ENCODE measurements at regions not wholly inside any gene's neighbourhood (a gene's known extent, or its start where the extent isn't known, plus 50 kb on each side); places are given as distances from the start of the nearest gene placed in this dataset.

DNA sequence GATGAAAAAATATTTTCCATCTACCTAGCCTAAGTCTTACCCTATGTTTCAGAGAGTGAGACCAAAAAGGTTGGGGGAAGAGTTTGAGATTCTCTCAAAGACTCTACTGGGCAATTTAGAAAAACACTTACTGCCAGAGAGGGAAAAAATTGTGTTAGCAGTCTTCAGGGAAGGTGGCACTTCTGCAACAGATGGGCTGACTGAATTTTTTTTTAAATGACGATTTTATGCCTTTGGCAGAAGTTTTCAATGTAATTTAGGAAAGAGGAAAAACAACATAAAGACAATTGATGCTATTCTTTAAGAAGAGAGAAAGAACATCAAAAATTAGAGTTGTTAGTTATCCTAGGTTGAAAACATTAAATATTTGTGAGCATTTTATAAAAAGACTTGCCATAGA, 1894.5 kb upstream of the PIK3C3 start:
- no peak overlapping the region for H3K27ac ChIP-seq
- CTCF ChIA-PET, result no interaction called here
- POLR2A ChIA-PET (ENCODE audit: low non-redundant PET), result no interaction called here
- TF ChIP-seq, protein P1, sequence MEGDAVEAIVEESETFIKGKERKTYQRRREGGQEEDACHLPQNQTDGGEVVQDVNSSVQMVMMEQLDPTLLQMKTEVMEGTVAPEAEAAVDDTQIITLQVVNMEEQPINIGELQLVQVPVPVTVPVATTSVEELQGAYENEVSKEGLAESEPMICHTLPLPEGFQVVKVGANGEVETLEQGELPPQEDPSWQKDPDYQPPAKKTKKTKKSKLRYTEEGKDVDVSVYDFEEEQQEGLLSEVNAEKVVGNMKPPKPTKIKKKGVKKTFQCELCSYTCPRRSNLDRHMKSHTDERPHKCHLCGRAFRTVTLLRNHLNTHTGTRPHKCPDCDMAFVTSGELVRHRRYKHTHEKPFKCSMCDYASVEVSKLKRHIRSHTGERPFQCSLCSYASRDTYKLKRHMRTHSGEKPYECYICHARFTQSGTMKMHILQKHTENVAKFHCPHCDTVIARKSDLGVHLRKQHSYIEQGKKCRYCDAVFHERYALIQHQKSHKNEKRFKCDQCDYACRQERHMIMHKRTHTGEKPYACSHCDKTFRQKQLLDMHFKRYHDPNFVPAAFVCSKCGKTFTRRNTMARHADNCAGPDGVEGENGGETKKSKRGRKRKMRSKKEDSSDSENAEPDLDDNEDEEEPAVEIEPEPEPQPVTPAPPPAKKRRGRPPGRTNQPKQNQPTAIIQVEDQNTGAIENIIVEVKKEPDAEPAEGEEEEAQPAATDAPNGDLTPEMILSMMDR (conservative IDR thresholded peaks at IDR 0.05; ENCODE audit: low read depth), result no peak
- no peak for DNase-seq (ENCODE audit: low spot score)

DNA sequence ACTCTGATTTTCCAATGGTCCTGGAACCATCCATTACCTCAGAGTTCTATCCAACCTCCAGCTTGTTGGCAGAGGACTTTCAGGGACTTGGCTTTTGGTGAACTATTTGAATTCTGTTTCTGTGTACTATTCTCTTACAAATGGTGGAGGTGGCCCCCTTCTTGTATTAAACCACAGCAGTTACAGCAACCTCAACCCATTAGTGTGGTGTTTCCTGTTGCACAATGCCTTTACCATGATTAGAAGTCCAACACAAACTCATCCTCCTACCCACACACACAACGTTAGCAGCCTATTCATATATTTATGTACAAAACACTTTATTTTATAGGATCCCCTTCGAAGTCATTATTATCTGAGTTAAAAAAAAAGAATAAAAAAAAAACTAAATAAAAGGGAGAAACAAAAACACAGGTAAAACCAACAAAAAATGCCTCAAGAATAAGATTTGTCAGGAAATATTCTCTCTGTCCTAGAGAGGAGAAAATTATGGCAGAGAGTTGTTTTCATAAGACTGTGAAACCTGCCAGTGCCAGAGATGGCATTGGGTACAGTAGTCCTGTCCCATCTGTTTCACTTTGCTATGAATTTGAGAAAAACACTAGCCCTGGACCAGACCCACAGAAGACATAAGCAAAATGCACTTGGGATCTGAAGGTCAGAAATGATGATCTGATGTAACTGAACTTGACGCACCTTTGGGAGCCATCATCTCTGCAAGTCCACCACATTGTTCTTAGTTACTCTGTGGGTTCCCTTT, 1896.0 kb upstream of the PIK3C3 start:
- TF ChIP-seq, protein P1 (conservative IDR thresholded peaks at IDR 0.05; ENCODE audit: low read depth), result no peak

DNA sequence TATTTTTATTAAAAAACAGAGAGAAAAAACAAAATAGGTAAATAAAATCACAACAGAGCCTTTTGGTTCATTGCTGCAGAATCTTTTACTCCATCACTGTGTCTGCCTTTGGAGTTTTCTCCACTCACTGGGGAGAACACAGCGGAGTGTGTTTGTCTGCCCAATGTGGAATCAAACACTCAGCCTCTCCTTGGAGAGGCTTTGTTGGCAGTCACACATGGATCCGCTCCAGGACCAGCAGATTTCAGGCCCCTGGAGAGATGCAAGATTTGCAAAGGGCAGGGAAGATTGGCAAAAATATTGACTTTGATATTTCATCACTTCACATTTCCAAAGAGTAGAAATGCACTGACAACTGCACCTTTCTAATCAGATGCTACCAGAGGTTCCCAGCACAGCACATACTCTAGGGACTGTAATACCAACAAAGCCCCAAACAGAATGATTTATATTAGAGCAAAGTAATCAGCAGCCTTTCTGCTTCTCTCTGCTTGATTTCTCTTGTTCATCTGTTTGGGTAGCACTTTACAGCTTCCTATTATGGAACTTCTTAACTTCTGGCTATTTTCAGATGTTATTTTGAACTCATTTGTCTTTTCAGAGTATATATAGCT, 1898.8 kb upstream of the PIK3C3 start:
- CTCF ChIA-PET, result no interaction called here

More for the DNA sequence above, 1896.0 kb upstream of the PIK3C3 start:
- POLR2A ChIA-PET (ENCODE audit: low non-redundant PET), result no interaction called here
- H3K27ac ChIP-seq, result no peak overlapping the region
- no peak for DNase-seq (ENCODE audit: low spot score)
- CTCF ChIA-PET, result no interaction called here

DNA sequence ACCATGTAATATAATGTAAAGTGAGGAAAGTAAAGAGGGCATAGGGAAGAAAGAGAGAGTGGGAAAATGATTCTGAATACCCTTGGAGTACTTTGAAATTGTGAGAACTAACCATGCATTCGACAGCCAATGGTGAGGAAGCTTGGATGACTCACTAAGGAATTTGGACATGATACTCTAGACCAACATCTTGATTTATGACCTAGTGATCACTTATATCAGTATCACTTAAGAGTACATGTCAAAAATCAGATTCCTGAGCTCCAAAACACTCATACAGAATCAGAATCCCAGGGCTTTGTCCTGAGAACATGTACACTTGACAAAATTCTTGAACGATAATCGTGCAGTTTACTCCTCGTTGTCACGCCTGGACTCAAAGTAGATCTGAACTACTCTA, 1899.8 kb upstream of the PIK3C3 start:
- ChIA-PET POLR2A (ENCODE audit: low non-redundant PET) (no interaction called here), CTCF (no interaction called here)
- H3K27ac ChIP-seq, result no peak overlapping the region
- DNase-seq (ENCODE audit: low spot score), result peak; percentile 4
- TF ChIP-seq, protein P1 (conservative IDR thresholded peaks at IDR 0.05; ENCODE audit: low read depth), result no peak

More for the DNA sequence above, 1898.8 kb upstream of the PIK3C3 start:
- no peak overlapping the region for H3K27ac ChIP-seq
- TF ChIP-seq, protein P1 (conservative IDR thresholded peaks at IDR 0.05; ENCODE audit: low read depth), result no peak
- DNase-seq (ENCODE audit: low spot score), result no peak
- POLR2A ChIA-PET (ENCODE audit: low non-redundant PET), result no interaction called here

DNA sequence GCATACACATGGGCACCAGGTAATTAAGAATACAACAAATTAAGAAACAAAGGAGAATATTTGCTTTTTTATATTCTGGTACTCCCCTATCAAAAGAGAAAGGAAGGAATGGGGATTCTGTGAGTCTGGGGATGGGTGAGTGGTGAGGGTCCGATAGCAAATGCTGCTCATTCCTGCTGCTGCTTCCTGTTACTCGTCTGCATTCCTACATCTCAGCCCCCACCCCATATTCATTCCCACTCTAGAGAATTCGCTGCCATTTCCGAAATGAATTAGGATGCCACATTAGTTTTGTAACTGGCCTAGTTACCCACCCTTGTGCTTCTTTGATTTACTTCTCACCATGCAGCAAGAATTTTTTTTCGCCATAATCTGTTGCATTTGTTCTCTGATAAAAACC, 1905.3 kb upstream of the PIK3C3 start:
- CTCF ChIA-PET, result no interaction called here
- DNase-seq (ENCODE audit: low spot score), result no peak
- no peak overlapping the region for H3K27ac ChIP-seq
- POLR2A ChIA-PET (ENCODE audit: low non-redundant PET), result no interaction called here
- TF ChIP-seq, protein P1 (conservative IDR thresholded peaks at IDR 0.05; ENCODE audit: low read depth), result no peak

DNA sequence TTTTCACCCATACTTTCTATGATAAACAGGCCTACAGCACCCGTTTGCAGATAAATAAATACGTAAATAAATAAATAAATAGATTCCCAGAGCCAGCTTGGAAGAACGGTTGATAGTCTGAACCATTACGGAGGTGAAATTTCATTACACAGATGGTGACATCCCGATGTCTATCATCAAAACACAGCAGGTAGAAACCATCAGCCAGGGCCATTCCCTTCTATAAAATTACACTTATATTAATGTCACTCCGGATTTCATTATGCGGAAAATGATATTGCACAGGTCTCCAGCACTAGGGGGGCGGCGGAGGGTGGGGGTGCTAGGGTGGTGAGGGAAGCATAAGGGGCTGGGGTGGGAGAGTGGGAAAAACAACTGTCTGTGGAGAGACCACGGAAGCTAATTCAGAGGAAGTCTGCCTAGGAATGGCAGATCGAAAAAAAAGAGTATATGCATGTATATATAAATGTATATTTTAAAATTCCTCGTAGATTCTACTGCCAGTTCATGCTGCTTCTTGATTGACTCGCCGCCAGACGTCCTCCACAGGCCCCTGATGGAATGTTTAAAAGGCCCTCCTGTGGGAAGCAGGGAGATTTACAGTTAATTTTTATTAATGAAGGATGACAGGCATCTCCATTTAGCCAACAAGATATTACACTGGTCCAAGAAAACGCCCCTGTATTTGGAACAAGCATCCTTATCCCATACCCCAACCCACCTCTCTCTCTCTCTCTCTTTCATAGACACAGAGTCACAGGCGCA, 1906.0 kb upstream of the PIK3C3 start:
- ChIA-PET CTCF (no interaction called here), POLR2A (ENCODE audit: low non-redundant PET) (no interaction called here)
- TF ChIP-seq, protein P1 (conservative IDR thresholded peaks at IDR 0.05; ENCODE audit: low read depth), result no peak
- no peak for DNase-seq (ENCODE audit: low spot score)
- no peak overlapping the region for H3K27ac ChIP-seq

Data from RWPE1 (cell line).